Retina (tissue), 1 donor: ENCODE measurements at regions not wholly inside any gene's neighbourhood (a gene's known extent, or its start where the extent isn't known, plus 50 kb on each side); places are given as distances from the start of the nearest gene placed in this dataset.
A peak's percentile ranks its signal among the peaks of the same experiment; 100 is the strongest.
"Not testable (repeated sequence)": the region's sequence is repeated elsewhere in the genome, so short reads cannot be mapped to it uniquely, and the experiment has no call there.

Source experiments
- DNase-seq: peaks from one replicate; pipeline ENCODE4 v3.0.0-alpha.2; 2016

GRCh38 chr9:92242260-92243136 is 51.0 kb downstream of the IARS1 start:
- DNase-seq: peak; percentile 20

- DNase-seq: no peak
Measured at GRCh38 chr9:92236915-92237314, 56.6 kb downstream of the IARS1 start.

- no peak for DNase-seq
Measured at GRCh38 chr9:92236465-92236864, 57.0 kb downstream of the IARS1 start.

- no peak for DNase-seq
Measured at GRCh38 chr9:92234514-92234913, 59.0 kb downstream of the IARS1 start.

GRCh38 chr9:92232190-92232589 is 61.3 kb downstream of the IARS1 start:
- no peak for DNase-seq

- no peak for DNase-seq
Measured at GRCh38 chr9:92228628-92229027, 64.9 kb downstream of the IARS1 start.

- no peak for DNase-seq
Measured at GRCh38 chr9:92224177-92224576, 69.3 kb downstream of the IARS1 start.

- DNase-seq: no peak
Measured at GRCh38 chr9:92223758-92224157, 69.7 kb downstream of the IARS1 start.

GRCh38 chr9:92208693-92209524 is 84.6 kb downstream of the IARS1 start:
- no peak for DNase-seq

GRCh38 chr9:92206488-92206887 is 87.0 kb downstream of the IARS1 start:
- DNase-seq: no peak

GRCh38 chr9:92203887-92204286 is 88.7 kb upstream of the SPTLC1 start:
- not testable (repeated sequence) for DNase-seq

- DNase-seq: not testable (repeated sequence)
Measured at GRCh38 chr9:92198237-92198636, 83.0 kb upstream of the SPTLC1 start.

- no peak for DNase-seq
Measured at GRCh38 chr9:92196909-92197308, 81.7 kb upstream of the SPTLC1 start.

GRCh38 chr9:92196400-92196799 is 81.2 kb upstream of the SPTLC1 start:
- no peak for DNase-seq

- no peak for DNase-seq
Measured at GRCh38 chr9:92191801-92192200, 76.6 kb upstream of the SPTLC1 start.

GRCh38 chr9:92190536-92190790 is 75.2 kb upstream of the SPTLC1 start:
- DNase-seq: no peak

- no peak for DNase-seq
Measured at GRCh38 chr9:92189782-92190535, 74.7 kb upstream of the SPTLC1 start.

- DNase-seq: no peak
Measured at GRCh38 chr9:92188969-92189781, 74.0 kb upstream of the SPTLC1 start.

- DNase-seq: no peak
Measured at GRCh38 chr9:92187989-92188714, 72.9 kb upstream of the SPTLC1 start.

- no peak for DNase-seq
Measured at GRCh38 chr9:92187390-92187789, 72.2 kb upstream of the SPTLC1 start.

GRCh38 chr9:92186631-92187030 is 71.4 kb upstream of the SPTLC1 start:
- DNase-seq: no peak

GRCh38 chr9:92185681-92186080 is 70.5 kb upstream of the SPTLC1 start:
- DNase-seq: no peak
